ELF-1 (cell line): ENCODE measurements at regions not wholly inside any gene's neighbourhood (a gene's known extent, or its start where the extent isn't known, plus 50 kb on each side); places are given as distances from the start of the nearest gene placed in this dataset.
A peak's percentile ranks its signal among the peaks of the same experiment; 100 is the strongest.

Experiments
- DNase-seq: peaks from one replicate; pipeline ENCODE4 v3.0.0-alpha.2; 2016; ENCODE audit warnings: low read depth, low spot score

DNA sequence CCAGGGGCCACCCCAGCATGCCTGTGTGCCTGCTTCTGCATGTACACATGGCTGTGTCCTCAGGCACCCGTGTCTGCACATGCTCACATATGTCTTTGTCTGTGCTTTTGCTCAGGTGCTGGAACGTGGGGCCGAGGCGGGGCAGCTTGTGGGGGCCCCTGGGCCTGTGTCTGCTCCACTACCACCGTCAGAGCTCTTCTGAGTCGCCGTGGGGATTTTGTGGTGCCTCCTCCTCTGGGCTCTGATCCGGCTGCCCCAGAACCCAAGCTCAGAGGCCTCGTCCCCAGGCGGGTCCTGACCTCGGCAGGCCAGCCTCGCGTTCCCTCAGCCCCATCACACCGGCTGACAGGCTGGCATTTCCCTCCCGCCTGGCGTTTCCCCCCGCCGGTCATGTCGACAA, 104.6 kb upstream of the ACTRT2 start:
- DNase-seq, result no peak

DNA sequence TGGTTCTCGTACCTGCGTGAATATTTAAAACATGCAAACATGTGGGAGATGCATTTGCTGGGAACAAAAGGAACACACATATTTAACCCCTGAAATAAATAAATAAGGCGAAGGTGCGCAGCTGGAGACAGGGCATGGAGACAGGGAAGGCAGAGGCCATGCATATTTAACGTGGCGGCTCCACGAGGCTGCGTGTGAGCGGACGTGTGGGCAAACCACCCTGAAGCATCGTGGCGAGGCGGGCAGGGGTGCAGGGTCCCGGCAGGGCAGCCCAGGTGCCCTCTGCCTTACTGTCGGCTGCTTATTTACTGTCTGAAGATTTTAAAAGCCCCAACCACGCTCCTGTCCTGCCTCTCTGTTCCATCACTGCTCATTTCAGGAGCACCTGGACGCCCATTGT, 104.0 kb upstream of the ACTRT2 start:
- no peak for DNase-seq

GRCh38 chr1:2918441-2918840, 102.8 kb upstream of the ACTRT2 start:
- no peak for DNase-seq

DNA sequence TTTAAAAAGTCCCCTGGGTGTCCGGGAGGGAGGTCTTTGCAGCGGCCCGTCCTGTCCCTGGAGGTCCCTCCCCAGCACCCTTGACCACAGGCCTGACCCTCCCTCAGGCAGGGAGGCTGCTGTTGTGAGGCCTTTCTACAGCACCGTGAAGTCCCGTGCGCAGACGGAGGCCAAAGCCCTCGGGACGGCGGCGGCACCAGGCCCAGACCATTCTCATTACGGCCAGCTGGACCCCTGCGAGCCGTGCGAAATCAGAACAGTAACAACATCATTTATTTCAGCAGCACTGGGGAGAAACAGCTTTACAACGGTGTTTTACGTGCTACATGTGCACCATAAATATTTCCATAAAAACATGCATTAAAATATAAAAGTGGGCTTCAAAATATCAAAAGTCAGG, 101.4 kb upstream of the ACTRT2 start:
- DNase-seq, result no peak

- no peak for DNase-seq
These were observed 100.7 kb upstream of the ACTRT2 start for GRCh38 chr1:2920421-2921015.

DNA sequence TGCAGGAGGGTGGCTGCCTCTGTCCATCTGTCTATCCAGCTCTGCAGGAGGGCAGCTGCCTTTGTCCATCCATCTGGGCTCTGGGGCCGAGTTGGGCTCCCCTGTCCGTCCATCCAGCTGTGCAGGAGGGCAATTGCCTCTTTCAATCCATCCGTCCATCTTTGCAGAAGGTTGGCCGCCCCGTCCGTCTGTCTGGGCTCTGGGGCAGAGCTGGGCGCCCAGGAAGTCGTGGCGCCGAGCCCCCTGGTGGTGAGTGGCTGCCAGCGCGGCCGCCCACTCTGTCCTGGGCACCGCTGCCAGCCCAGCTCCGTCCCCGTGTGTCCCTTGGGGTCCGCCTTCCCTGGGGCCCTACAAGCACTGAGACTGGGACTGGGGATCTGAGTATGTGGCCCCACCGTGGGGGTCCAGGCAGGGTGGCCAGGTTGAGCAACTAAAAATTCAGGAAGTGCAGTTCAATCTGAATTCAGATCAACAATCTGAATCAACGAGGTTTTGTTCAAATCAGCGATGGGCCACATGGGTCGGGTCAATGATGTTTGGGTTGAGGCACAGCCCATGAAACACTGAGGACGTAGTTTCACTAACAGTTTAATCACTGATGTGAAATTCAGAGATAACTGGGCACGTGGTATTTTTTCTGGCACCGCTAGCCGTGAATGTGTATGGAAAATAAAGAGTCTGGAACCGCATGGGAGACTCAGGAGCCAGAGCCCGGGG, 99.1 kb upstream of the ACTRT2 start:
- DNase-seq, result peak; percentile 60

DNA sequence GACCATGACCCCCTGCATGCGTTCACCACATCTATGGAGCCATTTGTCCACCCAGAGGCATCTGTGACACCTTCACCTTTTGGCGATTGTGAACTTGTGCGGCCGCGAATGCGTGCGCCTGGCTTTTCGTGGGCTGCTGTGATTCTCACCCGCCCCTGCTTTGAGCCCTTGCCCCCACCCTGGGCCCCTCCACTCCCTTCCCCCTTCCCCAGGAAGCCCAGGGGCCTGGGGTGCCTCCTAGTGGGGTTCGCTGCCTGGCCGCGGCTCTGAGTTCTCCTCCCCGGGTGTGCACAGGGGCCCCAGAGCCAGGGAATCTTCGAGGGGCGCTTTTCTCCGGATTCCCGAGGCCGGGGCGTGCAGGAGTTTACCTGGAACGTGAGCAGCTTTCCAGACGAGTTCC, 97.9 kb upstream of the ACTRT2 start:
- no peak for DNase-seq

GRCh38 chr1:2925291-2925690, 96.0 kb upstream of the ACTRT2 start:
- DNase-seq, result no peak

- DNase-seq, result no peak
These were observed 95.3 kb upstream of the ACTRT2 start for GRCh38 chr1:2925918-2926317.

- peak; percentile 42 for DNase-seq
These were observed 94.7 kb upstream of the ACTRT2 start for GRCh38 chr1:2926447-2927055.

- DNase-seq, result no peak
These were observed 93.6 kb upstream of the ACTRT2 start for GRCh38 chr1:2927393-2928360.

- no peak for DNase-seq
These were observed 92.6 kb upstream of the ACTRT2 start for GRCh38 chr1:2928366-2929325.

DNA sequence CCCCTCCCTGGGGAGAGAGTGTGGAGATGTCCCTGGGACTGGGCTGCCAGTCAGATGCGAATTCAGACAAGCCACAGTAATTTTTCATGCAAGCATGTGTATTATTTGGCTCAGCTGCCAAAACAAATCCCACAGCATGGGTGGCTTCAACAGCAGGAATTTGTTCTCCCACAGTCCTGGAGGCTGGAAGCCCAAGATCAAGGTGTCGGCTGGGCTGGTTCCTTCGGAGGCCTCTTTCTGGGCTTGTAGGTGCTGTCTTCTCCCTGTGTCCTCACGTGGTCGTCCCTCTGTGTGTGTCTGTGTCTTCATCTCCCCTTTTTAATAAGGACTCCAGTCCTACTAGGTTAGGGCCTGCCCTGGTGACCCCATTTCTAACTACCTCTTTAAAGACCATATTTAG, 91.9 kb upstream of the ACTRT2 start:
- no peak for DNase-seq

DNA sequence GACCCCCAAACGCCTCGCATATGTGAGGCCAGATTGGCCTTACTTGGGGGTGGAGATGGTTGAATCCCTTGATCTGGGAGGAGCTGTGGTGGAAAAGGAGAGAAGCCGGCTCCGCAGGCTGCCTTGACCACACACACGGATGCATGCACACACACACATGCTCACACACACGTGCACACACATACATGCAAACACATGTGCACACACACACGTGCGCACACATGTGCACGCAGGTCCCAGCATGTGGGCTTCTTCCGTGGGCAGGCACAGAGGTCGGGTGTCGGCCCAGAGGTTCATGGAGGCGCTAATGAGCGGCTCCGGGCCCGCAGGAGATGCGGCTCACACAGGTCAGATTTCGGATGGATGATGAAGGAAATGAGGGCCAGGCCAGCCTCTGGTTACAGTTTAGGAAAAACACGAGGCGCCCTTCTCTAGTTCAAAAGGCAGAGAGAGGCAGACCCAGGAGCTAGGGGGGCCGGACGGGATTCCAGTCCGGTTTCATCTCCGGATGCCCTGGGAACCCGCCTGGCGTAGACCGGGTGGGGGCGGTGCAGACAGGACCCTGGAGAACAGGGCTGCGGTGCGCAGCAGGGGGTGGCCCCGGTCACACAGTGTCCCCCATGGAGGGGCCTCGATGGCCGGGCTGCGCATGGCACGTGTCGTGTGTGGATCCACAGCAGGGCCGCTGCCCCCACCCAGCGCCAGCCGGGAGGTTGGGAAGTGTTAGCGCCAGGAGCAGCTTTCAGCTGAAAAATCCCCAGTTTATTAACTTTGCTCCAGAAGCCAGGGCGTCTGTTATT, 91.1 kb upstream of the ACTRT2 start:
- no peak for DNase-seq

DNA sequence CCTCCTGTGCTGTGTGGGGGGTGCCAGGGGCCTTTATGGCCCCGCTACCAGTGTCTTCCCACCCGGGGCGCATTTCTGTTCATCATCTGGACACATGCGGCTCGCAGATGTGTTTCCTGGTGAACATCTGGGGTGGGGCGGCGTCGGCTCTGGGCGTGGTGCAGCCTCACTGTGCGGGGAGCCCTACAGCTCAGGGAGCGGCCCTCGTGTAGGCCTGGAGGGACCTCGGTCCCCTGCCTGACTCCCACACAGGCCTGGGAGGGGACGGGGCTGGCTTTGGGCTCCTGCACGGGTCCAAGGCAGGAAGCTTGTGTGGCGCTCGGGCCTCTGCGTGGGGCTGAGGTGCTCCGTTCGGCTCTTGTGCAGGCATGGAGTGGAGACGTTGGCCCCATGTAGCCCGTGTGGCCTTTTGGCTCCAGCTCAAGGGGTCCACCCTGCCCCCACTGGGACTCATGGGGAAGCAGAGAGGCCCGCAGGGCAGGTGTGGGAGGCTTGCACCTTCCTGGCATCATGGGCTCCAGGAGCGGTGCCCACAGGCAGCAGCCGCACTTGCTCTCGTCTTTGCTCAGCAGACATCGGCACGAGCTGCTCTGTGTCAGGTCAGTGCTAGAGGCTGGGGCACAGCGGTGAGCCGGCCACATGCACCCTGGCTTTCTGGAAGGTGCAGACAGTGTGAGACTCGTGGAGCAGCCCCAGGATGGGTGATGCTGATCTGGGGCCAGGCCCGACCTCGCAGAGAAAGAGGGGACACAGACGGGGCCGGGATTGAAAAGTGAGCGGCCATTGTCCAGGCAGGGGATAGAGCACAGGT, 90.1 kb upstream of the ACTRT2 start:
- DNase-seq, result no peak

- DNase-seq, result no peak
These were observed 89.4 kb upstream of the ACTRT2 start for GRCh38 chr1:2931724-2932401.

GRCh38 chr1:2932671-2933350, 88.5 kb upstream of the ACTRT2 start:
- no peak for DNase-seq
